Stomach (tissue), 4 donors: ENCODE measurements at regions not wholly inside any gene's neighbourhood (a gene's known extent, or its start where the extent isn't known, plus 50 kb on each side); places are given as distances from the start of the nearest gene placed in this dataset.

Source experiments
- CTCF ChIP-seq, 7 experiments: fragments of 450-650 bp in 4 of 7; fragments of 200-600 bp in 3 of 7; sonication (generic) in 3 of 7; IDR thresholded peaks; one replicate each; pipeline ENCODE4 v1.5.1; 2016 to 2019; ENCODE audit warnings: antibody characterized with exemption in 7 of 7, control low read depth in 2 of 7, mild to moderate bottlenecking in 1 of 7
- POLR2AphosphoS5 ChIP-seq, 3 donors: sonication (generic); formaldehyde crosslinking; IDR thresholded peaks; one replicate each; pipeline ENCODE4 v1.6.1; 2016; ENCODE audit warnings: antibody characterized with exemption in 3 of 3

- no peak for TF ChIP-seq CTCF (IDR thresholded peaks at IDR 0.05)
- TF ChIP-seq POLR2AphosphoS5 (IDR thresholded peaks at IDR 0.05): no peak
Measured at GRCh38 chr18:68060871-68061270, 544.4 kb upstream of the DSEL start.
